NCI-H146 treated with DMSO at 0.1 percent for 48 hours (cell line): ENCODE measurements at regions not wholly inside any gene's neighbourhood (a gene's known extent, or its start where the extent isn't known, plus 50 kb on each side); places are given as distances from the start of the nearest gene placed in this dataset.

Experiments used
- DNase-seq: peaks from one replicate; lab custom pipeline; 2025; ENCODE audit not compliant: unreplicated experiment; lab: John Stamatoyannopoulos, UW

- DNase-seq: no peak
Observed at GRCh38 chr7:46411236-46411635, 490.2 kb upstream of the IGFBP3 start.

DNA sequence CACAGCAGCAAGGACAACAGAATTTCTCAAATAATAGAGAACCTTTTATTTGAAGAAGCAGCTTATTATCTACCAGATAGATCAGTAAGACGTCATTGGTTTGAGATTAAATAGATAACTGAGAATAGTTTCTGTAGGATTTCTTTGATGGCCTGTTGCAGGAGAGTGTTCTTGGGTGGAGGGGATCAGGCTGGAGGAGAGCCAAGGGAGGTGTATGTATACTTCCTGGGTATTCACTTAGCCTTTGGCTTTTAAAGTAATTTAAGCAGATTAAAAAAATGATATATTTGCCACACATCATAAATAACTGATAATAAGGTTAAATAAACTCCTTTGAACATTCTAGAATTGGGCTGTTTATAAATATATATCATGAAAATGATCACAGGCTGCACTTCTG lies 486.1 kb upstream of the IGFBP3 start:
- no peak for DNase-seq

DNA sequence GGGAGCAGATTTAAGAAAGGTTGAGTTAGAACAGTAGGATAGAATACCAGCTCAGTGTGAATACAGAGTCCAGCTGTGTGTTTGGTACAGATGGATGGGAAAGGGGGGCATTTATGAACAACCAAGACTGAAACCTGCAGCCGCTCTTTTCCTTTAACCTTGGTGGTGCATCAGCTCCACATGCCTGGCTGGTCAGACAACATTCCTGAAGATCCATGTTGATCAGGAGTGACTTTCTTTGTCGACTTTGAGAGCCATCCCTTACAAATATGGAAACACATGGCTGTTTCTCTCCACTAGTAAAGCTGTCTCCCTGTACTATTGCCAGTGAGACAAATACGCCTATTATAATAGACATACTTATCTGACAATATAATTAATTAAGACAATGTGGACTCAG lies 476.5 kb upstream of the IGFBP3 start:
- DNase-seq: no peak

- no peak for DNase-seq
Observed at GRCh38 chr7:46396481-46396880, 475.4 kb upstream of the IGFBP3 start.

DNA sequence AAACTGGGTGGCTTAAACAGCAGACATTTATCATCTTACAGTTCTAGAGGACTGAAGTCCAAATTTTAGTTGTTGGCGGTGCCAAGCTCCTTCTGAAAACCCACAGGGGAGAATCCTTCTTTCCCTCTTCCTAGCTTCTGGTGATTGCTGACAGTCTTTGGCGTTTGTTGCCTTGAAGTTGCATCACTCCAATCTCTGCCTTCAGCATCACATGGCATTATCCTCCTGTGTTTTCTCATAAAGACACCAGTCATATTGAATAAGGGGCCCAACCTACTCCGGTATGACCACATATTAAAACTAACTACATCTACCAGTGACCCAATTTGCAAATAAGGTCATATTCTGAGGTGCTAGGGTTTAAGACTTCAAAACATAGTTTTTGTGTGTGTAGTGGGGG lies 472.1 kb upstream of the IGFBP3 start:
- no peak for DNase-seq

DNA sequence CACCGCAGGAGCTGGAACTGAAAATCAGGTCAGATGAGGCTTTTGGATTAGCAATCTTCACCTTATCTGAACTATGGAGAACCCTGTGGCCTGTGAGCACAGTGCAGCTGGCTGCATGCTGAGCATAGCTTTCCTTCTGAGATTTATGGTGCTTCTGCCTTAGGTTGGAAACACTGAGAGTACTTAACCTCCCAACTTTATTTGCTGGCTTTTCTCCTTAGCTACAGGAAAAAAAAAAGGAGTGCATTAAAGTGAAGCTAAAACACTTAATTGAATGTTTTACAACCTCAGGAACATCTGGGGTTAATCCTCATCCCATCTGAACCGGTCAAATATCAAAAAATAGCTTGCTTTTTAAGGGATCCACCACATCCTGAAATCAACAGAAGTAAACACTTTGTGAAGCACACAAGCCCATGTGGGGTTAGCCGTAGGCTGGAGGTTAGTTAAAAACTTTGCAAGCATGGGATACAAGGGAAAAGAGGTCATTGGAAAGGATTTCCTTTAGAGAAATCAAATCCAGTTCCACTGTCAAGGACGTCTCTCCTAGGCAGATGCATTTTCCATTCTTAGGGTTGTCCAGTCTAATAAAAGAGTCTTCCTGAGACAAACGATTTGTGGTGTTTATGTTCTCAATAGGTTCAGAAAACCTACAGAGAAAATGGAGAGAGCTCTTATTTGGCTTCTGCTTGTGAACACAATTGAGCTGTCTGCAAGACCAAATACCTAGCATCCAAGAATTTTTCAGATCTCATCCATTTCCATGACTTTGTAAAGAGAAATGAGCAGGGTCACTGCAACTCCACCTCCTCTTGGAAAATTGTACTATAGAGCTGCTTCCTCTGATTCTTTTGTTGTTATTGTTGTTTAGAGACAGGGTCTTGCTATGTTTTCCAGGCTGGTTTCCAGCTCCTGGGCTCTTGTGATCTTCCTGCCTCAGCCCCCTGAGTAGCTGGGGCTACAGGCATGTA lies 470.4 kb upstream of the IGFBP3 start:
- no peak for DNase-seq

GRCh38 chr7:46390042-46390441 lies 469.0 kb upstream of the IGFBP3 start:
- no peak for DNase-seq

GRCh38 chr7:46389146-46389545 lies 468.1 kb upstream of the IGFBP3 start:
- DNase-seq: no peak

GRCh38 chr7:46387646-46388045 lies 466.6 kb upstream of the IGFBP3 start:
- no peak for DNase-seq

DNA sequence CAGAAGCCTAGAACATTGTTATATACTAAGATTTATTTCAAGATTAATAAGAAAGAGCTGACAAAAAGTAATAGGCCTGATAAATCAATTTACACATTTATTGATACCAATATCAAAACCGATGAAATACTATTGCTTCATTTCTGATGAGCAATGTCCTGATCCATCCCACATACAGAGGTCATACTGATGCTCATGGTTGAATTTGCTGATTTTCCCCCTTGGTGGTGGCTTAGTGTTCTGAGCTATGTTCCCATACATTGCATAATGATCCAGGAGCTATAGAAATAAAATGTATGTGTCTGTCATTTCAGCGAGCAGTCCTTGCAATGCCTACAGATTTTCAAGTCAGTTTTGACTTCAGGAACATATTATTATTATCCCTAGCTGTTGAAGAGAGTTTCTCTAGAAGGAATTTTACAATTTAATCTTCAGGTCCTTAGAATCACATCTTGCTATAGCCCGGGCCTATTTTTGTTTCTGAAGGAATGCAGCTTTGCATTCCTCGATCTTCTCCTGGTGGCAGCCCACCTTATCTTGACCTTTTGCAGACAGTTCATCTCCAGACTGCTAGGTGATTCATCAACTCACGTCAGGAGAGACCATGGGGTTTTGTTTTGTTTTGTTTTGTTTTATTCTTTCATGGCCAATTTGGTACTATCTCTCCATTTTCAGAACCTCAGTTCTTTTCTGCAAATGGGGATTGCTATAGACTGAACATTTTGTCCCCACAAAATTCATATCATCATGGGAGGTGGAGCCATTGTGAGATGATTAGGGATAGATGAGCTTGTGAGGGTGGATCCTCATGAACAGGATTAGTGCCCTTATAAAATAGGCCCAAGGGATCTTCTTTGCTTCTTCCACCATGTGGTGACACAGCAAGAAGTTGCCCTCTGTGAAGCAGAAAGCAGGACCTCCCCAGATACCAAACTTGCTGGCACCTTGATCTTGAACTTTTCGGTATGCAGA lies 465.6 kb upstream of the IGFBP3 start:
- no peak for DNase-seq

DNA sequence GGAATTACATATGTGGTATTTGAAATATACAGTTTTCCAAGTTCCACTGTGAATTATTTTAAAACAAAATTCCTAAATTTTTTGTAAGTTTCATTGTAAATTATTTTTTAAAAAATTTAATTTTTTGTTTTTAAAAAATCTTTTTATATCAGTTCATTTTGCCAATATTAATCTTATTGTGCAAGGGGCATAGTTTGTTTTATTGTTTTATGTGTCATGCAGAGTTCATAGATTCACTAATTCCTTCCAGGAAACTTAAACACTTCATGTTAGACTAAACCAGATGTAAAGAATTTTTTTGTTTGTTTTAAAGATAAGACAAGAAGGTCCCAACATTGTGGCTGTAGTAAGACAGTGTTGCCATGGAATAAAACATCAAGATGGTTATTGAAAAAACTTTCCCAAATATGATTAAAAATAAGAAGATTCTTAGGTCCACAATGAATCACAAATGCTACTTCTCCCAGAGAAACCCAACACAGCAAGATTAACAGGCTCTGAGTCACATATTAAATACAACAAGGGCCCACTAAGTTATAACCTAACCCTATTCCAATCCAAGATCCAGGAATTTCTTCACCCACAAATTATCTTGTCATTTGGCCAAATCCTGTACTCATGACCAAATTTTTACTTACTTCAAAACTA lies 464.7 kb upstream of the IGFBP3 start:
- no peak for DNase-seq

DNA sequence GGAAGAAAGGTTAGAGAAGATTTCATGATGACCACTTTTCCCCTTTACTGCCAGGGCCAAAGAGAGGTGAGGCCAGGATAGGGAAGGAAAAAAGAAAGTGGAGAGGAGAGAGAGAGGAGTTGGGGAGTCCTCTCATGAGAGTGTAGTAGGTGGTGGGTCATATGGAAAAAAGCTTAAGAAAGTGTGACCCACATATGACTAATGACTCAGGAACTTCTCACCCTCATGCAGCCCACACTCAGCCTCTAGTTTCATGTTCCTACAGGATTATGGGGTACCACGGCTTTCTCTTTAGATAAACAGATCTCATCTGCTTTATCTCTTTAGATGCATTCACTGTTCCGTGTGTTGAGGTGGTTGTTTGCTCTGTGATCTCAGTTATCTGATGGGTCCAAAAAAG lies 462.5 kb upstream of the IGFBP3 start:
- no peak for DNase-seq

- no peak for DNase-seq
Observed at GRCh38 chr7:46369933-46370654, 449.0 kb upstream of the IGFBP3 start.

- DNase-seq: no peak
Observed at GRCh38 chr7:46368871-46369270, 447.8 kb upstream of the IGFBP3 start.

DNA sequence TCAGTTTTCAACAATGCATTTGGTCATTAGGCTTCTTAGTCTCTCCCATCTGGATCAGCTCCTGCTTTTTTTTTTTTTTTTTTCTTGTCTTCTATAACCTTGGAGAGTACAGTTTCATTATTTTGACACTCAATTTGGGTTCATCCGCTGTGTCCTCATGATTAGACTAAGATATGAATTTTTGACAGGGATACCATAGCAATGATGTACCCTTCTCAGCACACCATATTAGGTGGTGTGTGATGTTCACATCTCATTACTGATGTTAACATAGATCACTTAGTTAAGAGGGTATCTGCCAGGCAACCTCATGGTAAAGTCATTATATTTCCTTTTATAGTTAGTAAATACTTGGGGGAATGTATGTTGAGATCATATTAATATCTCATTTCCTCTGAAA lies 445.5 kb upstream of the IGFBP3 start:
- no peak for DNase-seq

DNA sequence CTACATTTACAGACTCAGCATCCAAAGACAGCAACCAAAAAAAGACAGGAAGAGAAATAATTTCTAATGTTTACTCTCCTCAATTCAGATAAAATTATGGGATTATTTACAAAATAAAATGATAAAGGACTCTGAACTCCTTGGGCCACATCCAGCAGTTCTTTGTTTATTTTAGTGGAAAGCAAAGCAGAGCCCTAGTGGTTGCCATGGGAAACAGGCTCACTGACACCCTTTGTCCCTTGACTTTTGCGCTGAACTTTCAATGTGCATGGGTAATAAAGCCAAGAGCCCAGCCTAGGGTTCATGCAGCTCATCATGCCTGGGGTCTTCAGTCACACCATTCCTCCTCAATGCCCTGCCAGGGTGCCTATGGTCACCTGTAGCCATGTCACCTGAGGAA lies 442.6 kb upstream of the IGFBP3 start:
- DNase-seq: no peak

DNA sequence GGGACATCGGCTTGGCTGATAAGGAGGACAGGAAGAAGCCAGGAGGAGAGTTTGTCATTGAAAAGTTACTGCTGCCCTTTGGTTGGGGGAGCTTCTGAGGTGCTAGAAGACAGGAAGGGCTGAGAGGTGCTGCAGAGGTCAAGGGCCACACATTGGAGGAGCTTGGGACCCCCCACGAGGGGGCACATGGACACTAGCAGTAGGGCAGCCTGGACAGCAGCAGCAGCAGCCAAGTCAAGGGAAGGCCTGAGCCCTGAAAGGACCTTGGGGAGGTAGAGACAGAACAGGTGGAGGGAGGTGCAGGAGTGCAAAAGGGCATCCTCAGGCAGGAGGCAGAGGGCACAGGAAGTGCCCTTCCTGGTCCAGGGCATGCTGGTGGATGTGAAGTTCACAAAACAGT lies 439.7 kb upstream of the IGFBP3 start:
- DNase-seq: no peak

DNA sequence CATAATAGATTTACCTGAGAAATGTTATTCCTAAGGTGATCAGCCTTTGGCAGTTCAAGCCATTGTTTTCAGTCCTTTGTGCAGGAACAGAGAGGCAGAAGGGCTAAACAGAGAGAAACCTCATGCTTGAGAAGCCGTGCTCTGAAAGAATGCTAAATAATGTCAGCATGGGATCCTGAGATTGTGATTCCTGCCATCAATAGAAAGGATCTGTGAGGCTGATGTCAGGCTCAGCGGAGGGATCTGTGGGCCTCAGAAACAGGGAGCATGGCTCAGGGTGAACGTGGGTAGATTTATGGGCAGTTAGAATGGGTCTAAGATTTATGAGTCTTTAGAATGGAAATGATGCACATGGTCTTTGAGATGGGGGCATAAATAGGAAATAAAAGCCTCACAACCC lies 439.2 kb upstream of the IGFBP3 start:
- DNase-seq: no peak

DNA sequence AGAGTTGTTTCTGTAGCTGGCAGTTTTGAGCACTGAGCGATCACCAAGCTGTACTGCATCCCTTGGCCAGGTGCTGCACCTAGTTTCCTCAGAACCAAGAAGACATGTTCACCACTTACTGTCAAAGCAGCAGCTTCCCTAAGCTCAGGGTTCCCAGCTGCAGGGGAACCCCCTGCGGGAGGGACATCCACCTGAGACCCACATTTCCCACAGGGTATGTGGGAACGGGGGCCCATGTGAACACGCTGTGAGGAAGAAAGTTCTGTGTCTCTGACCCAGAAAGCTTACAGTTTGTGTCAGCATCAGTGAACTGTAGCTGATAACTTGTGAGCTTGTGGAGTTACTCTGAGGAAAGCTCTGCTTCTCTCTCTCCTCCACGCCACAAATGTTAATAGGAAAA lies 436.8 kb upstream of the IGFBP3 start:
- DNase-seq: no peak

GRCh38 chr7:46357290-46357689 lies 436.2 kb upstream of the IGFBP3 start:
- DNase-seq: no peak

DNA sequence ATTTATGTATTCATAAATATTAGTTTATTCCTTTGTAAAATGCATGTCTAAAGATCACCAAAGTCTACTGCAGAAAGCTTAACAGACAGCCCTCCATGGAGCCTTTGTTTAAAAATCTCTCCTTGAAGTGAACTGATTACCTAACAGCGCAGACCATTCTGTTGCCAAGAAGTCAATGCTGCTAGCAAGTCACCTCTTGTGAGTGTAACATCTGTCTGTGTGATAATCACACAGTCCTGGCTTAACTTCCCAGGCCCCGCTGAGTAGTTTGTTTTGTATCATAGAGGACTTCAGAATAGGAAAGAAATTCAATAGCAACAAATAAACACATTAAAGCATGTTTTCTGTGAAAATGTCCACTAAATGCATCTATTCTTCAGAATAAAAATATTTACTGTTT lies 435.3 kb upstream of the IGFBP3 start:
- DNase-seq: no peak
